ENCODE measurements at regions not wholly inside any gene's neighbourhood (a gene's known extent, or its start where the extent isn't known, plus 50 kb on each side); places are given as distances from the start of the nearest gene placed in this dataset.

- Histone ChIP-seq H3K4me1 (ENCODE audit: control insufficient read depth, insufficient read depth, low read length) (no peaks in the 10 kb centered on the region), H3K4me3 (no peak overlapping the region), H2AFZ (ENCODE audit: control insufficient read depth, low read depth, low read length) (no peak overlapping the region), H4K20me1 (ENCODE audit: control insufficient read depth, insufficient read depth) (no peaks in the 10 kb centered on the region), H3K27me3 (replicated peaks in 1 of 2; ENCODE audit: control insufficient read depth in 2 of 2, insufficient read depth in 2 of 2, low read length in 1 of 2) (peaks cover 0 to 2% of the 10 kb centered on the region in 2 experiments; a peak in 2 of 4 replicates), H3K9ac (ENCODE audit: control insufficient read depth, insufficient read depth, low read length) (no peak overlapping the region), H3K27ac (ENCODE audit: control insufficient read depth, insufficient read depth) (no peak overlapping the region), H3K79me2 (ENCODE audit: control insufficient read depth, insufficient read depth, low read length) (no peaks in the 10 kb centered on the region), H3K4me2 (ENCODE audit: control insufficient read depth, insufficient read depth) (no peak overlapping the region), H3K9me3 (replicated peaks; ENCODE audit: control insufficient read depth, insufficient read depth, low read length) (no peaks in the 10 kb centered on the region), H3K36me3 (ENCODE audit: control insufficient read depth in 2 of 2, insufficient read depth in 2 of 2, low read length in 1 of 2) (no peaks in the 10 kb centered on the region)
- ChIA-PET RAD21 (ENCODE audit: unreplicated experiment) (no interaction called here), POLR2A (no interaction called here), SMC1A (ENCODE audit: uncharacterized antibody, unreplicated experiment) (no interaction called here), CTCF (no interaction called here)
- no TSS peak for BruUV-seq (replicated peaks)
- intact Hi-C loops (cut with micrococcal nuclease; ENCODE audit: unreplicated experiment), result no loop called here
- no peak for ATAC-seq
- TF ChIP-seq CBX5 (IDR thresholded peaks at IDR 0.05; ENCODE audit: low read depth), result no peak
- TF ChIP-seq E4F1 (IDR thresholded peaks at IDR 0.05; ENCODE audit: borderline replicate concordance, partially characterized antibody), result no peak
- TF ChIP-seq CHD2 (IDR thresholded peaks at IDR 0.05; ENCODE audit: borderline replicate concordance, low read depth, low read length), result no peak
- no peak for TF ChIP-seq ZBTB33 (IDR thresholded peaks at IDR 0.05)
- FAIRE-seq, result no peak
- DNase-seq (ENCODE audit: low read depth, low spot score), result no peak
- WGBS (ENCODE audit: insufficient coverage, insufficient replicate concordance, low lambda C conversion rate, missing lambda C conversion rate), result 18% methylated on average over 4 of the region's 4 CpGs
- in situ Hi-C loops (cut with MboI), result no loop called here
Observed at GRCh38 chr12:105840384-105840783, 298.4 kb downstream of the NUAK1 start.
